ENCODE measurements at regions not wholly inside any gene's neighbourhood (a gene's known extent, or its start where the extent isn't known, plus 50 kb on each side); places are given as distances from the start of the nearest gene placed in this dataset.
A peak's percentile ranks its signal among the peaks of the same experiment; 100 is the strongest.
"Not testable (repeated sequence)": the region's sequence is repeated elsewhere in the genome, so short reads cannot be mapped to it uniquely, and the experiment has no call there.

GRCh38 chrX:13420545-13421183 lies 100.8 kb upstream of the ATXN3L start:
- no peak for DNase-seq (ENCODE audit: low spot score)

- no peak for DNase-seq (ENCODE audit: low spot score)
These were observed 100.1 kb upstream of the ATXN3L start for GRCh38 chrX:13419918-13420317.

- DNase-seq (ENCODE audit: low spot score) = no peak
These were observed 99.4 kb upstream of the ATXN3L start for GRCh38 chrX:13419276-13419675.

GRCh38 chrX:13418126-13419097 lies 98.6 kb upstream of the ATXN3L start:
- DNase-seq (ENCODE audit: low spot score) = no peak

- no peak for DNase-seq (ENCODE audit: low spot score)
These were observed 95.7 kb upstream of the ATXN3L start for GRCh38 chrX:13415509-13415908.

GRCh38 chrX:13414006-13414647 lies 94.3 kb upstream of the ATXN3L start:
- no peak for DNase-seq (ENCODE audit: low spot score)

- no peak for DNase-seq (ENCODE audit: low spot score)
These were observed 92.4 kb upstream of the ATXN3L start for GRCh38 chrX:13412208-13412600.

- peak; percentile 39 for DNase-seq (ENCODE audit: low spot score)
These were observed 91.8 kb upstream of the ATXN3L start for GRCh38 chrX:13411496-13412207.

GRCh38 chrX:13408599-13408998 lies 88.7 kb upstream of the ATXN3L start:
- not testable (repeated sequence) for DNase-seq (ENCODE audit: low spot score)

- DNase-seq (ENCODE audit: low spot score) = not testable (repeated sequence)
These were observed 84.9 kb upstream of the ATXN3L start for GRCh38 chrX:13404777-13405176.

GRCh38 chrX:13404364-13404763 lies 84.5 kb upstream of the ATXN3L start:
- DNase-seq (ENCODE audit: low spot score) = no peak

GRCh38 chrX:13401724-13402123 lies 81.9 kb upstream of the ATXN3L start:
- DNase-seq (ENCODE audit: low spot score) = no peak

- DNase-seq (ENCODE audit: low spot score) = no peak
These were observed 79.0 kb upstream of the ATXN3L start for GRCh38 chrX:13398839-13399238.

- DNase-seq (ENCODE audit: low spot score) = no peak
These were observed 78.3 kb upstream of the ATXN3L start for GRCh38 chrX:13397878-13398818.

- no peak for DNase-seq (ENCODE audit: low spot score)
These were observed 77.1 kb upstream of the ATXN3L start for GRCh38 chrX:13396924-13397323.

- peak; percentile 52 for DNase-seq (ENCODE audit: low spot score)
These were observed 69.6 kb upstream of the ATXN3L start for GRCh38 chrX:13389501-13389900.

GRCh38 chrX:13387666-13388494 lies 68.0 kb upstream of the ATXN3L start:
- no peak for DNase-seq (ENCODE audit: low spot score)

GRCh38 chrX:13386636-13387035 lies 66.8 kb upstream of the ATXN3L start:
- DNase-seq (ENCODE audit: low spot score) = no peak

- no peak for DNase-seq (ENCODE audit: low spot score)
These were observed 66.2 kb upstream of the ATXN3L start for GRCh38 chrX:13386092-13386491.

GRCh38 chrX:13383907-13384306 lies 64.1 kb upstream of the ATXN3L start:
- DNase-seq (ENCODE audit: low spot score) = no peak
